Stomach (tissue), 4 donors: ENCODE measurements at regions not wholly inside any gene's neighbourhood (a gene's known extent, or its start where the extent isn't known, plus 50 kb on each side); places are given as distances from the start of the nearest gene placed in this dataset.

Source experiments
- EP300 ChIP-seq: sonication (generic); formaldehyde crosslinking; IDR thresholded peaks from one replicate; pipeline ENCODE4 v1.6.1; 2017; ENCODE audit warnings: antibody characterized with exemption
- POLR2A ChIP-seq, 4 donors: fragments of 450-650 bp; IDR thresholded peaks; one replicate each; pipeline ENCODE4 v1.6.1; 2016; ENCODE audit warnings: antibody characterized with exemption in 4 of 4, control low read depth in 2 of 4, mild to moderate bottlenecking in 1 of 4, moderate library complexity in 1 of 4
- POLR2AphosphoS5 ChIP-seq, 3 donors: sonication (generic); formaldehyde crosslinking; IDR thresholded peaks; one replicate each; pipeline ENCODE4 v1.6.1; 2016; ENCODE audit warnings: antibody characterized with exemption in 3 of 3
- TF ChIP-seq, protein P1 (sequence below), 7 experiments: fragments of 450-650 bp in 4 of 7; fragments of 200-600 bp in 3 of 7; sonication (generic) in 3 of 7; IDR thresholded peaks; one replicate each; pipeline ENCODE4 v1.5.1; 2016 to 2019; ENCODE audit warnings: antibody characterized with exemption in 7 of 7, control low read depth in 2 of 7, mild to moderate bottlenecking in 1 of 7

- TF ChIP-seq EP300: no peak
- TF ChIP-seq, protein P1, sequence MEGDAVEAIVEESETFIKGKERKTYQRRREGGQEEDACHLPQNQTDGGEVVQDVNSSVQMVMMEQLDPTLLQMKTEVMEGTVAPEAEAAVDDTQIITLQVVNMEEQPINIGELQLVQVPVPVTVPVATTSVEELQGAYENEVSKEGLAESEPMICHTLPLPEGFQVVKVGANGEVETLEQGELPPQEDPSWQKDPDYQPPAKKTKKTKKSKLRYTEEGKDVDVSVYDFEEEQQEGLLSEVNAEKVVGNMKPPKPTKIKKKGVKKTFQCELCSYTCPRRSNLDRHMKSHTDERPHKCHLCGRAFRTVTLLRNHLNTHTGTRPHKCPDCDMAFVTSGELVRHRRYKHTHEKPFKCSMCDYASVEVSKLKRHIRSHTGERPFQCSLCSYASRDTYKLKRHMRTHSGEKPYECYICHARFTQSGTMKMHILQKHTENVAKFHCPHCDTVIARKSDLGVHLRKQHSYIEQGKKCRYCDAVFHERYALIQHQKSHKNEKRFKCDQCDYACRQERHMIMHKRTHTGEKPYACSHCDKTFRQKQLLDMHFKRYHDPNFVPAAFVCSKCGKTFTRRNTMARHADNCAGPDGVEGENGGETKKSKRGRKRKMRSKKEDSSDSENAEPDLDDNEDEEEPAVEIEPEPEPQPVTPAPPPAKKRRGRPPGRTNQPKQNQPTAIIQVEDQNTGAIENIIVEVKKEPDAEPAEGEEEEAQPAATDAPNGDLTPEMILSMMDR (IDR thresholded peaks at IDR 0.05): no peak
- no peak for TF ChIP-seq POLR2A (IDR thresholded peaks at IDR 0.05)
- TF ChIP-seq POLR2AphosphoS5 (IDR thresholded peaks at IDR 0.05): no peak
Measured at GRCh38 chr10:132131581-132132420, 54.9 kb upstream of the DPYSL4 start.
